Thymus (tissue), 11 donors: ENCODE measurements at regions not wholly inside any gene's neighbourhood (a gene's known extent, or its start where the extent isn't known, plus 50 kb on each side); places are given as distances from the start of the nearest gene placed in this dataset.

Experiments used
- DNase-seq, 9 donors: peaks; one replicate each; pipeline ENCODE4 v3.0.0-alpha.2; 2013; ENCODE audit warnings: low spot score in 9 of 9, low read depth in 6 of 9, missing footprints in 1 of 9
- H3K27ac ChIP-seq, 2 donors: one replicate each; pipeline ENCODE4 v1.5.1; 2013; ENCODE audit warnings: control low read depth in 1 of 2, low read depth in 1 of 2, low read length in 1 of 2, mild to moderate bottlenecking in 1 of 2, moderate library complexity in 1 of 2
- H3K27me3 ChIP-seq, 2 donors: one replicate each; pipeline ENCODE4 v1.5.1; 2013; ENCODE audit warnings: low read length in 1 of 2; ENCODE audit not compliant: control insufficient read depth in 2 of 2, insufficient read depth in 1 of 2
- H3K36me3 ChIP-seq, 2 donors: one replicate each; pipeline ENCODE4 v1.5.1; 2013; ENCODE audit warnings: low read length in 1 of 2, mild to moderate bottlenecking in 1 of 2, moderate library complexity in 1 of 2; ENCODE audit not compliant: control insufficient read depth in 2 of 2, insufficient read depth in 2 of 2
- H3K4me1 ChIP-seq, 2 donors: one replicate each; pipeline ENCODE4 v1.5.1; 2013; ENCODE audit warnings: low read length in 2 of 2; ENCODE audit not compliant: control insufficient read depth in 2 of 2, insufficient read depth in 2 of 2
- H3K4me3 ChIP-seq, 2 donors: one replicate each; pipeline ENCODE4 v1.5.1; 2013; ENCODE audit warnings: low read length in 2 of 2, control low read depth in 1 of 2, mild to moderate bottlenecking in 1 of 2
- H3K9me3 ChIP-seq, 2 donors: one replicate each; pipeline ENCODE4 v1.5.1; 2013; ENCODE audit warnings: low read length in 1 of 2, mild to moderate bottlenecking in 1 of 2; ENCODE audit not compliant: control insufficient read depth in 2 of 2, insufficient read depth in 1 of 2
- WGBS: extraction: QIAGEN DNeasy Blood & Tissue Kit; methylation state at CpG from one replicate; pipeline ENCODE4 v1.1.7; 2013; 5-methylcytosine and 5-hydroxymethylcytosine counted together
- donor health status: healthy.

DNA sequence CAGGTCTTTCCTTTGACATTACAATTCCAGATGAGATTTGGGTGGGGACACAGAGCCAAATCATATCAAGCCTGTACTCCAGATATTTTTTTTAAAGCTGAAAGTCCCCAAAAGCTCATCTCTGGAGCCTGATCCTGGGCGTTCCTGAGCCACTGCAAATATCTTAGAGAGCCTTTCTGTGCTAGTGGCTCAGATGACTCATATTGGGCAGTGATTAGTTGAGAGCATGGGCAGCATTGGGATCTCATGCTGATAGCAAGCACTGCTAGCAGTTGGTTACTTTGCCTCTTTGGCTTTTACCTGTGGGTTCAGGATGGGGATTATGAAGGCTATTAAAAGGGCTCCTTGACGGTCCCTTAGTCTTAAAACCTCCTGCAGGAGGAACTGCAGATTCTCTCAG, 51.4 kb upstream of the SCRG1 start:
- no peaks in the 10 kb centered on the region for H3K27me3 ChIP-seq
- no peak overlapping the region for H3K4me3 ChIP-seq
- DNase-seq = no peak
- no peaks in the 10 kb centered on the region for H3K9me3 ChIP-seq
- no peak overlapping the region for H3K27ac ChIP-seq
- H3K4me1 ChIP-seq = no peaks in the 10 kb centered on the region
- no peaks in the 10 kb centered on the region for H3K36me3 ChIP-seq
- over 99% methylated on average over 2 of the region's 2 CpGs for WGBS

DNA sequence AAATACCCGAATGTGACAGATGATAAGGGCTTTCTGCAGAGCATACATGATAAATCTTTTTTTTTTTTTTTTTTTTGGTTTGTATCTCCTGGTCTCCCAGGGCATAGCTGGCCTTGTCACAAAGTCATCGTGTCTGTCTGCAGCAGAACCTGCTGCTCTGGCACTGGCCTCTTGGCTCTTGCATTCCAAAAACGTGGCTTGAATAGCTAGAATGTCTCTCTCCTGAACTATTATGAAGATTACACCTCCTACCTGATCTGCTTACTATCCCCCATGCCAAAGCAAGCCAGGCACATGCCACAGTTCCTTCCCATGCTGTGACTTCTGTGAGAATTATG, 50.4 kb upstream of the SCRG1 start:
- Histone ChIP-seq H3K4me3 (no peak overlapping the region), H3K9me3 (no peaks in the 10 kb centered on the region), H3K27ac (no peak overlapping the region), H3K36me3 (no peaks in the 10 kb centered on the region), H3K27me3 (no peaks in the 10 kb centered on the region), H3K4me1 (no peaks in the 10 kb centered on the region)
- WGBS = 89% methylated on average over 3 of the region's 3 CpGs
- DNase-seq = no peak

DNA sequence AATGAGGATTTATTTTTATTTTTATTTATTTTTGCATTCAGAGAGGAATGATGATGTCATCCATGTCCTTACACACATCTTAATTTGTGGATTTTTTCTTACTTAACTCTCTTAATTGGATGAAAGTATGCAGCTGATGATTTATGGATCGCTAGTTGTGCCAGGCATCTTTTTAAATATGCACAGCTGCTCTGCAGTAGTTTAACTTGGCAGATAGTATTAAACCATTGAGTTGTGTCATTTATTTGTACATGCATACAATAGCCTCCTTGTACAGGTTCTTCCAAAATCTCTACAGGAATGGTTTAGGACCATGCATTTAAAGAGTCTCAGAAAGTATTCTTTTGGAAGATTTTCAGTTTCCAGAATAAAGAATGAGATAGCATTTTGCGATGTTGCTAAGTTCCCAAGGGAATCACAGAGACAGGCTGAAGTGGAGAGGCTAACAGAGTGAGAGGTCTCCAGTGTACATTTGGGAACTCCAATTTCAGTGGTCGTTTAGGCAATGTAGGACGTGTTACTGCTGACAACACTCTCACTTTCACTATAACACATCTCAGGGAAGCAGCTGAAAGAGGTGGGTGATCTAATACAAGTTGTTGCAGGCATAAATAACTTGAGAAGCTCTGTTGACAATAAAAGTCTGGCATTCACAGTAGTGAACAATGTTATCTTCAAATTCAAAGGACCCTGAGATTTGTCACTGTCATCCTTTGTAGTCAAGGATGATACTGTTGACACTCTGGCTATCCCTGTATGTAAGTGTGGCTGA, 49.9 kb upstream of the SCRG1 start:
- no peaks in the 10 kb centered on the region for H3K36me3 ChIP-seq
- no peaks in the 10 kb centered on the region for H3K4me1 ChIP-seq
- H3K27ac ChIP-seq = no peak overlapping the region
- H3K9me3 ChIP-seq = no peaks in the 10 kb centered on the region
- no peaks in the 10 kb centered on the region for H3K27me3 ChIP-seq
- DNase-seq = peak in 1 of 9 donors; percentile 1
- WGBS = 91% methylated on average over 4 of the region's 4 CpGs
- no peak overlapping the region for H3K4me3 ChIP-seq
